Ammon's horn (tissue), 1 donor: ENCODE measurements at regions not wholly inside any gene's neighbourhood (a gene's known extent, or its start where the extent isn't known, plus 50 kb on each side); places are given as distances from the start of the nearest gene placed in this dataset.

Experiments used
- DNase-seq: peaks from one replicate; pipeline ENCODE4 v3.0.0-alpha.2; 2016; ENCODE audit warnings: low spot score

GRCh38 chr12:13680916-13681315 lies 300.5 kb downstream of the GRIN2B start:
- no peak for DNase-seq

GRCh38 chr12:13676880-13677279 lies 304.5 kb downstream of the GRIN2B start:
- no peak for DNase-seq

GRCh38 chr12:13670285-13670866 lies 311.0 kb downstream of the GRIN2B start:
- peak; percentile 35 for DNase-seq

GRCh38 chr12:13668880-13669279 lies 312.5 kb downstream of the GRIN2B start:
- DNase-seq, result no peak

GRCh38 chr12:13666806-13667205 lies 314.6 kb downstream of the GRIN2B start:
- DNase-seq, result no peak

GRCh38 chr12:13661005-13661887 lies 320.2 kb downstream of the GRIN2B start:
- peak; percentile 74 for DNase-seq

- no peak for DNase-seq
Measured at GRCh38 chr12:13654456-13654855, 326.9 kb downstream of the GRIN2B start.

- no peak for DNase-seq
Measured at GRCh38 chr12:13652105-13652504, 329.3 kb downstream of the GRIN2B start.

- no peak for DNase-seq
Measured at GRCh38 chr12:13635709-13636108, 345.7 kb downstream of the GRIN2B start.

- peak; percentile 39 for DNase-seq
Measured at GRCh38 chr12:13631873-13632272, 349.5 kb downstream of the GRIN2B start.

- DNase-seq, result no peak
Measured at GRCh38 chr12:13630354-13630753, 351.0 kb downstream of the GRIN2B start.

- no peak for DNase-seq
Measured at GRCh38 chr12:13628067-13628466, 353.3 kb downstream of the GRIN2B start.

GRCh38 chr12:13627536-13627935 lies 353.9 kb downstream of the GRIN2B start:
- no peak for DNase-seq

- DNase-seq, result no peak
Measured at GRCh38 chr12:13613297-13613696, 368.1 kb downstream of the GRIN2B start.

- DNase-seq, result no peak
Measured at GRCh38 chr12:13609894-13610679, 371.3 kb downstream of the GRIN2B start.

- DNase-seq, result no peak
Measured at GRCh38 chr12:13606290-13606689, 375.1 kb downstream of the GRIN2B start.

GRCh38 chr12:13603953-13604352 lies 377.4 kb downstream of the GRIN2B start:
- no peak for DNase-seq

- no peak for DNase-seq
Measured at GRCh38 chr12:13602172-13602571, 379.2 kb downstream of the GRIN2B start.

GRCh38 chr12:13599176-13599575 lies 382.2 kb downstream of the GRIN2B start:
- no peak for DNase-seq

GRCh38 chr12:13597837-13598236 lies 383.6 kb downstream of the GRIN2B start:
- no peak for DNase-seq

- DNase-seq, result no peak
Measured at GRCh38 chr12:13597166-13597565, 384.2 kb downstream of the GRIN2B start.

GRCh38 chr12:13596714-13597113 lies 384.7 kb downstream of the GRIN2B start:
- DNase-seq, result no peak
